BLaER1 (cell line): ENCODE measurements at regions not wholly inside any gene's neighbourhood (a gene's known extent, or its start where the extent isn't known, plus 50 kb on each side); places are given as distances from the start of the nearest gene placed in this dataset.
"Not testable (repeated sequence)": the region's sequence is repeated elsewhere in the genome, so short reads cannot be mapped to it uniquely, and the experiment has no call there.

ENCODE experiments used
- H3K27ac ChIP-seq: shearing (Covaris generic); formaldehyde crosslinking; 2 replicates; pipeline ENCODE4 v1.8.1; 2022
- H3K27me3 ChIP-seq: shearing (Covaris generic); formaldehyde crosslinking; 2 replicates; pipeline ENCODE4 v1.8.1; 2022
- H3K36me3 ChIP-seq: shearing (Covaris generic); formaldehyde crosslinking; 2 replicates; pipeline ENCODE4 v1.8.1; 2022
- H3K4me1 ChIP-seq: shearing (Covaris generic); formaldehyde crosslinking; 2 replicates; pipeline ENCODE4 v1.8.1; 2022
- H3K4me2 ChIP-seq: shearing (Covaris generic); formaldehyde crosslinking; 2 replicates; pipeline ENCODE4 v1.8.1; 2022
- H3K4me3 ChIP-seq: shearing (Covaris generic); formaldehyde crosslinking; 2 replicates; pipeline ENCODE4 v1.8.1; 2022
- H3K9ac ChIP-seq: shearing (Covaris generic); formaldehyde crosslinking; 2 replicates; pipeline ENCODE4 v1.8.1; 2022
- H3K9me3 ChIP-seq: shearing (Covaris generic); formaldehyde crosslinking; 2 replicates; pipeline ENCODE4 v1.8.1; 2022
- H4K20me1 ChIP-seq: shearing (Covaris generic); formaldehyde crosslinking; 2 replicates; pipeline ENCODE4 v1.8.1; 2022
- Cebpa-rat ChIP-seq: shearing (Covaris generic); IDR thresholded peaks from 2 replicates; pipeline ENCODE4 v1.8.1; 2022

- Histone ChIP-seq H3K27ac (peak overlapping the region; percentile 93), H3K4me3 (no peak overlapping the region), H4K20me1 (no peaks in the 10 kb centered on the region), H3K27me3 (no peaks in the 10 kb centered on the region), H3K36me3 (no peaks in the 10 kb centered on the region), H3K9ac (no peak overlapping the region), H3K4me2 (peak overlapping the region; percentile 90), H3K9me3 (no peaks in the 10 kb centered on the region), H3K4me1 (peaks cover 66% of the 10 kb centered on the region)
- no peak for TF ChIP-seq Cebpa-rat
Measured at GRCh38 chr15:31433091-31433490, 106.5 kb downstream of the KLF13 start.

- peaks cover 71% of the 10 kb centered on the region for H3K4me1 ChIP-seq
- no peak for TF ChIP-seq Cebpa-rat
- no peak overlapping the region for H3K9ac ChIP-seq
Measured at GRCh38 chr15:31433574-31433973, 106.9 kb downstream of the KLF13 start.

GRCh38 chr15:31434275-31434587, 107.6 kb downstream of the KLF13 start:
- Histone ChIP-seq H4K20me1 (no peaks in the 10 kb centered on the region), H3K4me2 (peak overlapping the region; percentile 90), H3K4me3 (peak overlapping the region; percentile 59), H3K4me1 (peaks cover 74% of the 10 kb centered on the region), H3K36me3 (no peaks in the 10 kb centered on the region), H3K27me3 (no peaks in the 10 kb centered on the region), H3K9me3 (no peaks in the 10 kb centered on the region), H3K27ac (peak overlapping the region; percentile 93), H3K9ac (peak overlapping the region; percentile 82)
- no peak for TF ChIP-seq Cebpa-rat

More at GRCh38 chr15:31433574-31433973, 106.9 kb downstream of the KLF13 start:
- Histone ChIP-seq H3K4me3 (no peak overlapping the region), H3K9me3 (no peaks in the 10 kb centered on the region), H3K27ac (peak overlapping the region; percentile 93), H3K4me2 (peak overlapping the region; percentile 90), H3K36me3 (no peaks in the 10 kb centered on the region), H3K27me3 (no peaks in the 10 kb centered on the region), H4K20me1 (no peaks in the 10 kb centered on the region)

GRCh38 chr15:31434588-31435260, 108.1 kb downstream of the KLF13 start:
- Histone ChIP-seq H3K27ac (peak overlapping the region; percentile 93), H3K27me3 (no peaks in the 10 kb centered on the region), H3K4me3 (peak overlapping the region; percentile 59), H3K9me3 (no peaks in the 10 kb centered on the region), H3K36me3 (no peaks in the 10 kb centered on the region), H3K4me2 (peak overlapping the region; percentile 90), H3K4me1 (peaks cover 74% of the 10 kb centered on the region), H4K20me1 (no peaks in the 10 kb centered on the region), H3K9ac (peak overlapping the region; percentile 82)
- TF ChIP-seq Cebpa-rat: no peak

- Histone ChIP-seq H3K4me1 (peaks cover 74% of the 10 kb centered on the region), H3K9me3 (no peaks in the 10 kb centered on the region), H3K27me3 (no peaks in the 10 kb centered on the region), H3K4me2 (peak overlapping the region; percentile 90), H3K36me3 (no peaks in the 10 kb centered on the region), H3K27ac (peak overlapping the region; percentile 93), H3K9ac (peak overlapping the region; percentile 82), H4K20me1 (no peaks in the 10 kb centered on the region), H3K4me3 (peak overlapping the region; percentile 59)
- TF ChIP-seq Cebpa-rat: peak; percentile 94
Measured at GRCh38 chr15:31435261-31435911, 108.8 kb downstream of the KLF13 start.

DNA sequence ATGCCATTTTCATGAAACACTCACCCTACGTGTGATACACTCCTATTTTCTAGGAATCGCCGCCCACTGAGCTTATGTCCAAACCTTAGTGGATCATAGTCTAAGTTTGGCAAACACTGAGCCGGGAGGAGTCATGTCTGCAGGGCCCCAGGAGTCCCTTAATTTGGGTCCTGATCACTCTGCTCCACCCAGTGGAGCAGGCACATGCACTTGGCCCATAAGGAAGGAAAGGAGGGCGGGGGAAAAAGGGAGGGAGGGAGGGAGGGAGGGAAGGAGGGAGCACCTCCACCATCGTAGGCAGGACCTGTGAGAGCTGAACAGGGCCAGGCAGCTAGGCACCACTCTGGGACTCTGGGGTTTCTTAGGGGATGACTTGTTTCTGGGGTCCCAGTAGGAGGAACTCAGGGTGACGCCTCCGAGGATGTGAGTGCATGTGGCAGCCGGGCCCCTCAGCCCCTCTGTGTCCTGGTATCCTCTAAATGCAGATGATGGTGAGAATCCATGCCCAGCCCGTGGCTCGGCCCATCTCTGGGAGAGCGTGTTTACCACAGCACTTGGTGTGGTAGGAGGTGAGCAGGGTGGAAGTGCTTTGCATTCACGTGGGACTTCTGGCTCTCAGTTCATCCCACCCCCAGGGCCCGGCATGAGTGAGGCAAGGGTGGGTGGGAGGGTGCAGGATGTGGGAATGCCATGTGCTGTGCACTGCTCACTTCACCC, 109.4 kb downstream of the KLF13 start:
- H4K20me1 ChIP-seq: no peaks in the 10 kb centered on the region
- peak overlapping the region; percentile 93 for H3K27ac ChIP-seq
- H3K9me3 ChIP-seq: no peaks in the 10 kb centered on the region
- H3K36me3 ChIP-seq: no peaks in the 10 kb centered on the region
- H3K9ac ChIP-seq: peak overlapping the region; percentile 82
- peak overlapping the region; percentile 59 for H3K4me3 ChIP-seq
- no peaks in the 10 kb centered on the region for H3K27me3 ChIP-seq
- peaks cover 76% of the 10 kb centered on the region for H3K4me1 ChIP-seq
- H3K4me2 ChIP-seq: peak overlapping the region; percentile 90
- TF ChIP-seq Cebpa-rat: no peak

DNA sequence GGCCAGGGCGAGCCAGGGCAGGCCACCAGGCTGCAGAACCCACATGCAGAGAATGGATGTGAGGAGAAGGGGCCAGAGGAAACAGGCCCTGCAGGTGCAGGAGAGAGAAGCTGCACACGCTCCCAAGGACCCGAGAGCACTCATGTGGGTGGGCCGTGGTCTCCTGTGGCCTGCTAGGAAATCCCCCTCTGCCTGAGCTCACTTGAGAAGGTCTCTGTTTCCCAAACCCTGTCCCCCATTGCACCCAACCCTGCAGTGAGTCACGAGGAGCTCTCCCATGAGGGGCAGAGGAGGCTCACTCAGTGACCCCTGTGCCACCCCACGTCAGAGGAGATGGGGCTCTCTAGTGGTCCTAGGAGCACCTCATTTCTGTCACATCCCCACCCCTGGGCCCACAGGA, 111.1 kb downstream of the KLF13 start:
- H3K27me3 ChIP-seq: no peaks in the 10 kb centered on the region
- no peaks in the 10 kb centered on the region for H3K9me3 ChIP-seq
- H3K4me2 ChIP-seq: peak overlapping the region; percentile 90
- H3K27ac ChIP-seq: peak overlapping the region; percentile 67
- H3K4me3 ChIP-seq: no peak overlapping the region
- H3K36me3 ChIP-seq: no peaks in the 10 kb centered on the region
- H3K4me1 ChIP-seq: peaks cover 66% of the 10 kb centered on the region
- no peaks in the 10 kb centered on the region for H4K20me1 ChIP-seq
- no peak for TF ChIP-seq Cebpa-rat
- peak overlapping the region; percentile 13; the same call in 1 of the 2 replicates for H3K9ac ChIP-seq

DNA sequence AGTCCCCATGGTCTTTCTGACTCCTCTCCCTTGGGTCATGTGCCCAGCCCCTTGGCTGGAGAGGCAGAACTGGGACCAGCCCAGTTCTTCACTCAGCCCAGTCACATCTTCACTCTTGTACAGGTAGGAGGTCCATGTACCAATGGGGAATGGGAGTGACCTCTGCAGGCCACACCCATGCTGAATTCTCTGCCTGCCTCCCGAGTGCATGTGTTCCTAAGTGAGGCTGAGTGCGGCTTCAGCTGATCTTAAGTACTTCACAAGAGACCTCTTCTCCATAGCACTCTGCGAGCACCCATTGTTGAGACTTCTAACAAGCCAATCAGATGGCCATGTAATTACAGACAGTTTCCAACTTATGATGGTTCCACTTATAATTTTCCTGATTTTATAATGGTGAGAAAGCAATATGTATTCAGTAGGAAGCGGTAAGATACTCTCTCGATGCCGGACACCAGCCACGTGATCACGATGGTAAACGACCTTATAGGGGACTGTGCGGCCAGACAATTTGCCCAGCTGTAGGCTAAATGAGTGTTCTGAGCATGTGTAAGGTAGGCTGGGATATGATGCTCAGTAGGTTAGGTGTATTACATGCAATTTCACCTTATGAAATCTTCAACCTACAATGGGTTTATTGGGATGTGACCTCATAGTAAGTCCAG, 112.1 kb downstream of the KLF13 start:
- H3K36me3 ChIP-seq: no peaks in the 10 kb centered on the region
- H3K4me3 ChIP-seq: no peak overlapping the region
- no peaks in the 10 kb centered on the region for H4K20me1 ChIP-seq
- peaks cover 56% of the 10 kb centered on the region for H3K4me1 ChIP-seq
- H3K9ac ChIP-seq: no peak overlapping the region
- no peak for TF ChIP-seq Cebpa-rat
- H3K27me3 ChIP-seq: no peaks in the 10 kb centered on the region
- H3K4me2 ChIP-seq: peak overlapping the region; percentile 90
- peak overlapping the region; percentile 67 for H3K27ac ChIP-seq
- H3K9me3 ChIP-seq: no peaks in the 10 kb centered on the region

DNA sequence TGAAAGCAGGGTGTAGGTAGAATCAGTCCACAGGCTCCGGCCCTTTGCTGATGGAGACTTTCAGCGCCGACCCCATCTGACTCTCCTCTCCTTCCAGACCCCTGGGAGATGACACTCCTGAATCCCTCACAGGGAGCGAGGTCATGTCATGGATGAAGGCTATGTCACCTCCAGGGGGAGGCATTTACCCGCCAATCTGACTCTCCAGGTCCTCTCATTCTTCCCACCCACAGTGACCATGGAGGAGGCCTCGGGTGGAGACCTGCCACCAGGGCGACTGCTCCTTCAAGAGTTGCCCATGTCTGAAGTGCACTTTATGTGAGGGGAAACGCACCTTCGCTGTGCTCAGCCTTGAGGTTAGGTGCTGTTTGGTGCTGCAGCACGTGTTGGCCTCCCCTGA, 112.7 kb downstream of the KLF13 start:
- peaks cover 56% of the 10 kb centered on the region for H3K4me1 ChIP-seq
- no peak overlapping the region for H3K4me2 ChIP-seq
- H3K36me3 ChIP-seq: no peaks in the 10 kb centered on the region
- no peak overlapping the region for H3K27ac ChIP-seq
- H3K9me3 ChIP-seq: no peaks in the 10 kb centered on the region
- no peaks in the 10 kb centered on the region for H4K20me1 ChIP-seq
- H3K27me3 ChIP-seq: no peaks in the 10 kb centered on the region
- no peak overlapping the region for H3K9ac ChIP-seq
- no peak for TF ChIP-seq Cebpa-rat
- H3K4me3 ChIP-seq: no peak overlapping the region

DNA sequence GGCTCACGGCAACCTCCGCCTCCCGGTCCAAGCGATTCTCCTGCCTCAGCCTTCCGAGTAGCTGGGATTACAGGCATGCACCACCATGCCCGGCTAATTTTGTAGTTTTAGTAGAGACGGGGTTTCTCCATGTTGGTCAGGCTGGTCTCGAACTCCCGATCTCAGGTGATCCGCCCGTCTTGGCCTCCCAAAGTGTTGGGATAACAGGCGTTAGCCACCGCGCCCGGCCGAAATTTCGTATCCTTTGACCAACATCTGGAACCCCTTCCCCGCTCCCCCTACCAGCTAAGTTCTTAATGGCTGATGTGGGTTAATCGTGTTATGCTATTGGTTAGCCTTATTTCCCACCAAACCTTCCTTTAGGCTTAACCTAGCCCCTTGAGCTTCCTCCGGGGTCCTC, 113.6 kb downstream of the KLF13 start:
- H4K20me1 ChIP-seq, H3K27me3 ChIP-seq, H3K27ac ChIP-seq, H3K36me3 ChIP-seq, H3K9ac ChIP-seq, H3K4me2 ChIP-seq, H3K9me3 ChIP-seq, H3K4me3 ChIP-seq: not testable (repeated sequence)
- H3K4me1 ChIP-seq: peaks cover 49% of the 10 kb centered on the region
